ENCODE measurements at regions not wholly inside any gene's neighbourhood (a gene's known extent, or its start where the extent isn't known, plus 50 kb on each side); places are given as distances from the start of the nearest gene placed in this dataset.

DNA sequence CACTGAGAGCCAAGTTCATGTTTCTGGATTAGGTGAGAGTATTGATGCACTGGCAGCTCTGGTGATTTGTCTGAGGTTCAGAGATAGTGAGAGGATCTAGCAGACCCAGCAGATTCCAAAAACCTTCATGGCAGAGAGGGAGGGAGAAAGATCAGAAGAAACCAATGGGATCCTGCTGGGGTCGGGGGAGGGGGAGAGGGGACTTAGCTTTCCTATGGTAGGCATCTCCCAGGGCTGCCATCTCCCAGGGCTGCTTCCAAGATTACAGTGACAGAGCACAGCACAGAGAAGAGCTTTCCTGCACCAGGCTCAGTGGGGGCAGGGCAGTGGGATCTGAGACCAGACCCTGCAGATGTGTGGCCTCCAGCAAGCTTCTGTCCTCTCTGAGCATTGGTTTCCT is 76.8 kb upstream of the GDF10 start:
- no peaks in the 10 kb centered on the region for H3K27me3 ChIP-seq
- TF ChIP-seq POLR2AphosphoS5 (IDR thresholded peaks at IDR 0.05; ENCODE audit: insufficient read depth in 1 of 2, low read depth in 1 of 2) = no peak
- no peak for TF ChIP-seq POLR2A (IDR thresholded peaks at IDR 0.05)
- TF ChIP-seq CTCF (IDR thresholded peaks at IDR 0.05) = no peak
- no peak for DNase-seq (ENCODE audit: extremely low spot score in 2 of 2)

GRCh38 chr10:47224546-47225218 is 75.3 kb upstream of the GDF10 start:
- DNase-seq (ENCODE audit: extremely low spot score in 2 of 2) = peak in 1 of 2 donors; percentile 31
- no peaks in the 10 kb centered on the region for H3K9me3 ChIP-seq
- no peak for TF ChIP-seq POLR2AphosphoS5 (IDR thresholded peaks at IDR 0.05; ENCODE audit: insufficient read depth in 1 of 2, low read depth in 1 of 2)
- TF ChIP-seq POLR2A (IDR thresholded peaks at IDR 0.05) = no peak
- no peak for TF ChIP-seq CTCF (IDR thresholded peaks at IDR 0.05)
- no peak overlapping the region for H3K27ac ChIP-seq
- H3K36me3 ChIP-seq = no peaks in the 10 kb centered on the region
- intact Hi-C loops (cut with DNase I) = no loop called here
- no peaks in the 10 kb centered on the region for H3K4me1 ChIP-seq
- no peak overlapping the region for H3K4me3 ChIP-seq
- no peaks in the 10 kb centered on the region for H3K27me3 ChIP-seq

More for the DNA sequence above, 76.8 kb upstream of the GDF10 start:
- no peaks in the 10 kb centered on the region for H3K4me1 ChIP-seq
- intact Hi-C loops (cut with DNase I) = no loop called here
- no peak overlapping the region for H3K4me3 ChIP-seq
- no peaks in the 10 kb centered on the region for H3K9me3 ChIP-seq
- no peak overlapping the region for H3K27ac ChIP-seq
- no peaks in the 10 kb centered on the region for H3K36me3 ChIP-seq

- no peaks in the 10 kb centered on the region for H3K4me1 ChIP-seq
- intact Hi-C loops (cut with DNase I) = no loop called here
- no peak overlapping the region for H3K27ac ChIP-seq
- TF ChIP-seq POLR2A (IDR thresholded peaks at IDR 0.05) = no peak
- no peak for TF ChIP-seq CTCF (IDR thresholded peaks at IDR 0.05)
- no peak for TF ChIP-seq POLR2AphosphoS5 (IDR thresholded peaks at IDR 0.05; ENCODE audit: insufficient read depth in 1 of 2, low read depth in 1 of 2)
- H3K4me3 ChIP-seq = no peak overlapping the region
- H3K36me3 ChIP-seq = no peaks in the 10 kb centered on the region
- no peaks in the 10 kb centered on the region for H3K27me3 ChIP-seq
- peak; percentile 77 to 79 for DNase-seq (ENCODE audit: extremely low spot score in 2 of 2)
- H3K9me3 ChIP-seq = no peaks in the 10 kb centered on the region
These were observed 74.6 kb upstream of the GDF10 start for GRCh38 chr10:47225219-47225927.

- Histone ChIP-seq H3K27ac (no peak overlapping the region), H3K27me3 (no peaks in the 10 kb centered on the region), H3K4me1 (no peaks in the 10 kb centered on the region), H3K36me3 (no peaks in the 10 kb centered on the region), H3K4me3 (no peak overlapping the region), H3K9me3 (no peaks in the 10 kb centered on the region)
- TF ChIP-seq POLR2A (IDR thresholded peaks at IDR 0.05) (no peak), CTCF (IDR thresholded peaks at IDR 0.05) (no peak), POLR2AphosphoS5 (IDR thresholded peaks at IDR 0.05; ENCODE audit: insufficient read depth in 1 of 2, low read depth in 1 of 2) (no peak)
- peak in 1 of 2 donors; percentile 81 for DNase-seq (ENCODE audit: extremely low spot score in 2 of 2)
- intact Hi-C loops (cut with DNase I) = no loop called here
These were observed 73.9 kb upstream of the GDF10 start for GRCh38 chr10:47225928-47226645.

Measured in vagina (tissue), 2 donors.